ENCODE measurements at regions not wholly inside any gene's neighbourhood (a gene's known extent, or its start where the extent isn't known, plus 50 kb on each side); places are given as distances from the start of the nearest gene placed in this dataset.
"Not testable (repeated sequence)": the region's sequence is repeated elsewhere in the genome, so short reads cannot be mapped to it uniquely, and the experiment has no call there.

DNA sequence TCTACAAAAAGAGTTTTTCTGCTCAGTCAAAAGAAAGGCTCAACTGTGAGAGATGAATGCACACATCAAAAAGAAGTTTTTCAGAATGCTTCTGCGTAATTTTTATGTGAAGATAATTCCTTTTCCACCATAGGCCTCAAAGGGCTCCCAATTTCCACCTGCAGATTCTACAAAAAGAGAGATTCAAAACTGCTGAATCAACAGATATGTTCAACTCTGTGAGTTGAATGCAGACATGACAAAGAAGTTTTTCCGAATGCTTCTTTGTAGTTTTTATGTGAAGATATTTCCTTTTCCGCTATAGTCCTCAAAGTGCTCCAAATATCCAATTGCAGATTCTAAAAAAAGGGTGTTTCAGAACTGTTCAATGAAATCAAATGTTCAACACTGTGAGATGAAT is 300.8 kb upstream of the DEFB115 start:
- H3K27me3 ChIP-seq (replicated peaks; ENCODE audit: control insufficient read depth, insufficient read depth, low read length); H3K36me3 ChIP-seq (ENCODE audit: control insufficient read depth, insufficient read depth, low read length, severe bottlenecking); H3K9ac ChIP-seq (ENCODE audit: low read length); H3K4me3 ChIP-seq (ENCODE audit: low read length); H3K4me1 ChIP-seq (ENCODE audit: control insufficient read depth, insufficient read depth, low read length); H3K9me3 ChIP-seq (ENCODE audit: control insufficient read depth, low read length); DNase-seq (ENCODE audit: low read depth): not testable (repeated sequence)

DNA sequence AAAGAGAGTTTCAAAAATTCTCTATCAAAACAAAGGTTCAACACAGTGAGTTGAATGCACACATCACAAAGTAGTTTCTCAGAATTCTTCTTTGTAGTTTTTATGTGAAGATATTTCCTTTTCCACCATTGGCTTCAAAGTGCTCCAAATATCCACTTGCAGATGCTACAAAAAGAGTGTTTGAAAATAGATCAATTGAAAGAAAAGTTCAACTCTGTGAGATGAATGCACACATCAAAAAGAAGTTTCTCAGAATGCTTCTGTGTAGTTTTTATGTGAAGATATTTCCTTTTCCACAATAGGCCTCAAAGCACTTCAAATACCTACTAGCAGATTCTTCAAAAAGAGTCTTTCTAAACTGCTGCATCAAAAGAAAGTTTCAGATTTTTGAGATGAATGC is 298.3 kb upstream of the DEFB115 start:
- not testable (repeated sequence) for H3K27me3 ChIP-seq (replicated peaks; ENCODE audit: control insufficient read depth, insufficient read depth, low read length); H3K4me1 ChIP-seq (ENCODE audit: control insufficient read depth, insufficient read depth, low read length); H3K4me3 ChIP-seq (ENCODE audit: low read length); H3K9me3 ChIP-seq (ENCODE audit: control insufficient read depth, low read length); H3K36me3 ChIP-seq (ENCODE audit: control insufficient read depth, insufficient read depth, low read length, severe bottlenecking); H3K9ac ChIP-seq (ENCODE audit: low read length); DNase-seq (ENCODE audit: low read depth)

DNA sequence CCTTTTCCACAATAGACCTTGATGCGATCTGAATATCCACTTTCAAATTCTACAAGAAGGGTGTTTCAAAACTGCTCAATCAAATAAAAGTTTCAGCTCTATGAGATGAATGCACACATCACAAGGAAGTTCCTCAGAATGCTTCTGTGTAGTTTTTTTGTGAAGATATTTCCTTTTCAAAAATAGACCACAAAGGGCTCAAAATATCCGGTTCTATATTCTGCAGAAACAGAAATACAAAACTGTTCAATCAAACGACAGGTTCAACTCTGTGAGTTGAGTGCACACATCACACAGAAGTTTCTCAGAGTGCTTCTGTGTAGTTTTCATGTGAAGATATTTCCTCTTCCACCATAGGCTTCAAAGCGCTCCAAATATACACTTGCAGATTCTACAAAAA is 293.9 kb upstream of the DEFB115 start:
- no peak overlapping the region for H3K9ac ChIP-seq (ENCODE audit: low read length)
- no peaks in the 10 kb centered on the region for H3K27me3 ChIP-seq (replicated peaks; ENCODE audit: control insufficient read depth, insufficient read depth, low read length)
- H3K4me1 ChIP-seq (ENCODE audit: control insufficient read depth, insufficient read depth, low read length): no peaks in the 10 kb centered on the region
- H3K9me3 ChIP-seq (ENCODE audit: control insufficient read depth, low read length): no peaks in the 10 kb centered on the region
- no peaks in the 10 kb centered on the region for H3K36me3 ChIP-seq (ENCODE audit: control insufficient read depth, insufficient read depth, low read length, severe bottlenecking)
- no peak for DNase-seq (ENCODE audit: low read depth)
- no peak overlapping the region for H3K4me3 ChIP-seq (ENCODE audit: low read length)

DNA sequence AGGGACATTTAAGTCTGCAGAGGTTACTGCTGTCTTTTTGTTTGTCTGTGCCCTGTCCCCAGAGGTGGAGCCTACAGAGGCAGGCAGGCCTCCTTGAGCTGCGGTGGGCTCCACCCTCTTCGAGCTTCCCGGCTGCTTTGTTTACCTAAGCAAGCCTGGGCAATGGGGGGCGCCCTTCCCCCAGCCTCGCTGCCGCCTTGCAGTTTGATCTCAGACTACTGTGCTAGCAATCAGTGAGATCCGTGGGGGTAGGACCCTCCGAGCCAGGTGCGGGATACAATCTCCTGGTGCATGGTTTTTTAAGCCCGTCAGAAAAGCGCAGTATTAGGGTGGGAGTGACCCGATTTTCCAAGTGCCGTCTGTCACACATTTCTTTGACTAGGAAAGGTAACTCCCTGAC is 281.6 kb upstream of the DEFB115 start:
- H3K9ac ChIP-seq (ENCODE audit: low read length); H3K4me1 ChIP-seq (ENCODE audit: control insufficient read depth, insufficient read depth, low read length); H3K9me3 ChIP-seq (ENCODE audit: control insufficient read depth, low read length); DNase-seq (ENCODE audit: low read depth); H3K4me3 ChIP-seq (ENCODE audit: low read length); H3K36me3 ChIP-seq (ENCODE audit: control insufficient read depth, insufficient read depth, low read length, severe bottlenecking); H3K27me3 ChIP-seq (replicated peaks; ENCODE audit: control insufficient read depth, insufficient read depth, low read length): not testable (repeated sequence)

DNA sequence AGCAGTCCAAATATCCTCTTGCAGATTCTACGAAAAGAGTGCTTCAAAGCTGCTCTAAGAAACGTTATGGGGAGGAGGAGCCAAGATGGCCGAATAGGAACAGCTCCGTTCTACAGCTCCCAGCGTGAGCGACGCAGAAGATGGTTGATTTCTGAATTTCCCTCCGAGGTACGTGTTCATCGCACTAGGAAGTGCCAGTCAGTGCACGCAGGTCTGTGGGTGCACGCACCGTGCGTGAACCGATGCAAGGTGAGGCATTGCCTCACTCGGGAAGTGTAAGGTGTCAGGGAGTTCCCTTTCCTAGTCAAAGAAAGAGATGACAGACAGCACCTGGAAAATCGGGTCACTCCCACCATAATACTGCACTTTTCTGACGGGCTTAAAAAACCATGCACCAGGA is 272.1 kb upstream of the DEFB115 start:
- Histone ChIP-seq H3K36me3 (ENCODE audit: control insufficient read depth, insufficient read depth, low read length, severe bottlenecking) (no peaks in the 10 kb centered on the region), H3K4me1 (ENCODE audit: control insufficient read depth, insufficient read depth, low read length) (no peaks in the 10 kb centered on the region), H3K4me3 (ENCODE audit: low read length) (no peak overlapping the region), H3K27me3 (replicated peaks; ENCODE audit: control insufficient read depth, insufficient read depth, low read length) (no peaks in the 10 kb centered on the region), H3K9me3 (ENCODE audit: control insufficient read depth, low read length) (peaks cover 2% of the 10 kb centered on the region), H3K9ac (ENCODE audit: low read length) (no peak overlapping the region)
- no peak for DNase-seq (ENCODE audit: low read depth)
